HCT116 (cell line): ENCODE measurements at regions not wholly inside any gene's neighbourhood (a gene's known extent, or its start where the extent isn't known, plus 50 kb on each side); places are given as distances from the start of the nearest gene placed in this dataset.
A peak's percentile ranks its signal among the peaks of the same experiment; 100 is the strongest.

ENCODE experiments used
- ATAC-seq: fragments of 200-7000 bp; cut with Tn5 transposase; 2 replicates; pipeline ENCODE4 v1.9.1; 2020; ENCODE audit warnings: mild to moderate bottlenecking, moderate library complexity
- BruUV-seq: library from RNA; stranded (reverse); fragments of 400-500 nt; replicated peaks from 2 replicates; lab custom pipeline; 2021; lab: Mats Ljungman, UMichigan
- CTCF ChIA-PET: fragments of 300-600 bp; sonication (Branson Sonifier 250); formaldehyde crosslinking; loops from one replicate; lab custom pipeline; 2021; ENCODE audit warnings: antibody characterized with exemption; lab: Charles Lee
- POLR2A ChIA-PET: fragments of 300-600, 350-600 bp; sonication (Branson Sonifier 250); formaldehyde crosslinking; loops from one replicate; lab custom pipeline; 2021; ENCODE audit warnings: antibody characterized with exemption; lab: Charles Lee
- RAD21 ChIA-PET, 2 experiments: fragments of 300-600 bp; sonication (Branson Sonifier 250); formaldehyde crosslinking; loops; one replicate each; lab custom pipeline; 2023; ENCODE audit warnings: low total read pairs in 2 of 2; ENCODE audit not compliant: uncharacterized antibody in 2 of 2, unreplicated experiment in 2 of 2, low non-redundant PET in 1 of 2; lab: Charles Lee
- DNase-seq: peaks from one replicate; pipeline ENCODE4 v3.0.0-alpha.2; 2010; ENCODE audit warnings: low read depth, low spot score
- H2AFZ ChIP-seq: fragments of 200-600 bp; shearing (Covaris generic), sonication (generic); 2 replicates; pipeline ENCODE4 v1.6.1; 2017; ENCODE audit warnings: low read depth, mixed run types, mixed read lengths, antibody characterized with exemption, low read length; ENCODE audit not compliant: poor library complexity, severe bottlenecking
- H3K27ac ChIP-seq: 2 replicates; pipeline ENCODE4 v1.5.1; 2012; ENCODE audit warnings: low read depth, low read length
- H3K27me3 ChIP-seq: fragments of 200-600 bp; sonication (generic); 2 replicates; pipeline ENCODE4 v1.6.1; 2016; ENCODE audit warnings: mixed run types, low read length, mixed read lengths; ENCODE audit not compliant: insufficient read depth
- H3K36me3 ChIP-seq, 2 experiments: fragments of 200-500 bp in 1 of 2; fragments of 200-600 bp in 1 of 2; sonication (Bioruptor generic) in 1 of 2; sonication (generic) in 1 of 2; 2 replicates each; pipeline versions ENCODE4 v1.5.1 to v1.6.1; 2014 to 2016; ENCODE audit warnings: low read length in 2 of 2, inconsistent platforms in 1 of 2, mixed read lengths in 1 of 2, mixed run types in 1 of 2; ENCODE audit not compliant: insufficient read depth in 2 of 2, control insufficient read depth in 1 of 2
- H3K4me1 ChIP-seq, 2 experiments: fragments of 200-600 bp in 1 of 2; sonication (generic) in 1 of 2; 2 replicates each; pipeline versions ENCODE4 v1.5.1 to v1.6.1; 2012 to 2017; ENCODE audit warnings: low read length in 2 of 2, inconsistent platforms in 1 of 2, mild to moderate bottlenecking in 1 of 2, mixed read lengths in 1 of 2, mixed run types in 1 of 2, moderate library complexity in 1 of 2; ENCODE audit not compliant: insufficient read depth in 2 of 2, control insufficient read depth in 1 of 2
- H3K4me2 ChIP-seq: fragments of 200-600 bp; sonication (generic); 2 replicates; pipeline ENCODE4 v1.6.1; 2017; ENCODE audit warnings: mixed run types, low read length, mixed read lengths
- H3K4me3 ChIP-seq, 2 experiments: fragments of 200-600 bp in 1 of 2; sonication (generic) in 1 of 2; replicated peaks in 1 of 2; 2 replicates each; pipeline ENCODE4 v1.5.1; 2011 to 2016; ENCODE audit warnings: low read length in 2 of 2, control low read depth in 1 of 2, low read depth in 1 of 2, mild to moderate bottlenecking in 1 of 2, mixed read lengths in 1 of 2, mixed run types in 1 of 2
- H3K79me2 ChIP-seq: fragments of 200-600 bp; sonication (generic); 2 replicates; pipeline ENCODE4 v1.6.1; 2017; ENCODE audit warnings: mild to moderate bottlenecking, mixed run types, low read length, moderate library complexity, mixed read lengths; ENCODE audit not compliant: insufficient read depth
- H3K9ac ChIP-seq: fragments of 200-600 bp; sonication (generic); 2 replicates; pipeline ENCODE4 v1.6.1; 2016; ENCODE audit warnings: low read length, mixed read lengths
- H3K9me2 ChIP-seq: fragments of 200-600 bp; sonication (generic), shearing (Covaris generic); 2 replicates; pipeline ENCODE4 v1.6.1; 2017; ENCODE audit warnings: mixed run types, mild to moderate bottlenecking, moderate library complexity; ENCODE audit not compliant: insufficient read depth
- H3K9me3 ChIP-seq, 2 experiments: fragments of 200-500 bp in 1 of 2; fragments of 200-600 bp in 1 of 2; sonication (Bioruptor generic) in 1 of 2; sonication (generic) in 1 of 2; 2 replicates each; pipeline ENCODE4 v1.6.1; 2014 to 2017; ENCODE audit warnings: low read length in 2 of 2, mixed read lengths in 2 of 2, inconsistent platforms in 1 of 2, low read depth in 1 of 2, mild to moderate bottlenecking in 1 of 2, mixed run types in 1 of 2, moderate library complexity in 1 of 2; ENCODE audit not compliant: control insufficient read depth in 1 of 2, insufficient read depth in 1 of 2
- H4K20me1 ChIP-seq: fragments of 200-600 bp; sonication (generic), shearing (Covaris generic); 2 replicates; pipeline ENCODE4 v1.6.1; 2017; ENCODE audit warnings: mixed run types, mild to moderate bottlenecking, moderate library complexity; ENCODE audit not compliant: insufficient read depth
- CBX3 ChIP-seq: IDR thresholded peaks from 2 replicates; pipeline ENCODE4 v1.6.1; 2012; ENCODE audit warnings: low read depth
- CEBPB ChIP-seq: IDR thresholded peaks from 2 replicates; pipeline ENCODE4 v1.6.1; 2012; ENCODE audit warnings: low read depth
- EZH2 ChIP-seq: fragments of 200-600 bp; sonication (generic); IDR thresholded peaks from 2 replicates; pipeline ENCODE4 v1.6.1; 2017; ENCODE audit warnings: antibody characterized with exemption, mixed run types
- EZH2phosphoT487 ChIP-seq: fragments of 200-600 bp; IDR thresholded peaks from 2 replicates; pipeline ENCODE4 v1.6.1; 2018; ENCODE audit warnings: antibody characterized with exemption, borderline replicate concordance
- FOSL1 ChIP-seq: IDR thresholded peaks from 2 replicates; pipeline ENCODE4 v1.6.1; 2012; ENCODE audit warnings: low read depth
- JUND ChIP-seq: IDR thresholded peaks from 2 replicates; pipeline ENCODE4 v1.6.1; 2012
- POLR2A ChIP-seq: IDR thresholded peaks from 2 replicates; pipeline ENCODE4 v1.7.0; 2011; ENCODE audit warnings: borderline replicate concordance; ENCODE audit not compliant: insufficient read depth, insufficient read length; ENCODE audit errors: extremely low read depth
- POLR2AphosphoS5 ChIP-seq: IDR thresholded peaks from 2 replicates; pipeline ENCODE4 v1.6.1; 2011; ENCODE audit warnings: mild to moderate bottlenecking, low read depth, low read length, moderate library complexity
- RAD21 ChIP-seq: IDR thresholded peaks from 2 replicates; pipeline ENCODE4 v1.6.1; 2012; ENCODE audit warnings: low read depth, mild to moderate bottlenecking
- SIN3A ChIP-seq: IDR thresholded peaks from 2 replicates; pipeline ENCODE4 v1.6.1; 2012; ENCODE audit warnings: low read depth
- SP1 ChIP-seq: IDR thresholded peaks from 2 replicates; pipeline ENCODE4 v1.6.1; 2012; ENCODE audit warnings: low read depth
- TCF7L2 ChIP-seq: IDR thresholded peaks from 2 replicates; pipeline ENCODE4 v1.7.0; 2011; ENCODE audit warnings: borderline replicate concordance, inconsistent platforms; ENCODE audit not compliant: insufficient read depth, insufficient read length; ENCODE audit errors: extremely low read depth
- YY1 ChIP-seq: IDR thresholded peaks from 2 replicates; pipeline ENCODE4 v1.6.1; 2011; ENCODE audit warnings: low read length, low read depth, moderate library complexity, mild to moderate bottlenecking; ENCODE audit not compliant: insufficient replicate concordance; ENCODE audit errors: extremely low read depth
- ZFX ChIP-seq: fragments of 450-650 bp; IDR thresholded peaks from 2 replicates; pipeline ENCODE4 v1.6.1; 2017
- intact Hi-C: fragments of 100-400 bp; cut with micrococcal nuclease; formaldehyde crosslinking; loops from 2 replicates; pipeline ENCODE4 v1.10.0; 2022
- TF ChIP-seq, protein P1 (sequence below): IDR thresholded peaks from 2 replicates; pipeline ENCODE4 v1.6.1; 2012
- TF ChIP-seq, protein P2 (sequence below): IDR thresholded peaks from 2 replicates; pipeline ENCODE4 v1.6.1; 2012
- TF ChIP-seq, protein P3 (sequence below), 3 experiments: fragments of 200-600 bp in 1 of 3; sonication (generic) in 1 of 3; IDR thresholded peaks in 2 of 3; conservative IDR thresholded peaks in 1 of 3; 2 replicates each; pipeline ENCODE4 v1.5.1; 2012 to 2017; ENCODE audit warnings: low read depth in 2 of 3, low read length in 2 of 3, antibody characterized with exemption in 1 of 3, borderline replicate concordance in 1 of 3, control low read depth in 1 of 3, mild to moderate bottlenecking in 1 of 3, mixed read lengths in 1 of 3, mixed run types in 1 of 3, moderate library complexity in 1 of 3; ENCODE audit not compliant: insufficient read depth in 1 of 3
- TF ChIP-seq, protein P4 (sequence below): IDR thresholded peaks from 2 replicates; pipeline ENCODE4 v1.6.1; 2011; ENCODE audit warnings: mild to moderate bottlenecking, low read length, moderate library complexity; ENCODE audit not compliant: insufficient replicate concordance; ENCODE audit errors: extremely low read depth

DNA sequence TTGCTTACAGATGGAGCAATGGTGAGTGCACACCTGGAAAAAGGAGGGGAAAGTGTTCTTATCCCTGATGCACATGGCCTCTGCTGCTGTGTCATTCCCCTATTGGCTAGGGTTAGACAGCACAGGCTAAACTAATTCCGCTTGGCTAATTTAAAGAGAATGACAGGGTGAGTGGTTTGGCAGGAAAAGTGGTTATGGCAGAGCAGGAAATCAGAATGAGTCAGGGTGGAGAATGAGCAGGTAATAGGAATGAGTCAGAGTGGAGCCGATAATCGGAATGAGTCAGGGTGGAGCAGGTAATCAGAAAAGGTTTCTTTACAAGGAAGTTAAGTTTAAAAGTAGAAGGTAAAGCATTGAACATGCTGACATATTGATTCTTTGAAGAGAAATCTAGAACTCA, 355.5 kb upstream of the HTR1E start (continued):
- TF ChIP-seq SP1 = peak; percentile 48; the same call in 1 of the 2 replicates
- TF ChIP-seq, protein P1, sequence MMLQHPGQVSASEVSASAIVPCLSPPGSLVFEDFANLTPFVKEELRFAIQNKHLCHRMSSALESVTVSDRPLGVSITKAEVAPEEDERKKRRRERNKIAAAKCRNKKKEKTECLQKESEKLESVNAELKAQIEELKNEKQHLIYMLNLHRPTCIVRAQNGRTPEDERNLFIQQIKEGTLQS = no peak
- TF ChIP-seq, protein P2, sequence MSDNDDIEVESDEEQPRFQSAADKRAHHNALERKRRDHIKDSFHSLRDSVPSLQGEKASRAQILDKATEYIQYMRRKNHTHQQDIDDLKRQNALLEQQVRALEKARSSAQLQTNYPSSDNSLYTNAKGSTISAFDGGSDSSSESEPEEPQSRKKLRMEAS = peak; percentile 36; the same call in 1 of the 2 replicates
- TF ChIP-seq YY1 = no peak
- TF ChIP-seq JUND = peak; percentile 58; the same call in 1 of the 2 replicates
- TF ChIP-seq POLR2A = no peak
- TF ChIP-seq CEBPB = no peak
- no peak for TF ChIP-seq EZH2
- no peak for TF ChIP-seq EZH2phosphoT487
- TF ChIP-seq ZFX = no peak
- TF ChIP-seq TCF7L2 = no peak

DNA sequence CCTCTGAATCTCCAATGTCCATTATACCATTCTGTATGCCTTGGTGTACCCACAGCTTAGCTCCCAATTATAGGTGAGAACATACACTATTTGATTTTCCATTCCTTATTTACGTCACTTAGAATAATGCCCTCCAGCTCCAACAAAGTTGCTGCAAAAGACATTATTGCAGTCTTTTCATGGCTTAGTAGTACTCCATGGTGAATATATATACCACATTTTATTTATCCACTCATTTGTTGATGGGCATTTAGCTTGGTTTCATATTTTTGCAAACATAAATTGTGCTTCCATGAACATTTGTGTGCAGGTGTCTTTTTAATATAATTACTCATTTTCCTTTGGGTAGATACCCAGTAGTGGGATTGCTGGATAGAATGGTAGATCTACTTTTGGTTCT, 374.1 kb upstream of the HTR1E start:
- POLR2A ChIA-PET = no interaction called here
- H3K9me2 ChIP-seq = no peaks in the 10 kb centered on the region
- DNase-seq (no peak), ATAC-seq (no peak)
- CTCF ChIA-PET = no interaction called here
- H3K36me3 ChIP-seq = no peaks in the 10 kb centered on the region
- no peaks in the 10 kb centered on the region for H4K20me1 ChIP-seq
- no peak overlapping the region for H3K27ac ChIP-seq
- H3K9ac ChIP-seq = no peak overlapping the region
- H3K4me1 ChIP-seq = no peaks in the 10 kb centered on the region
- H3K4me3 ChIP-seq = no peak overlapping the region
- no peak overlapping the region for H2AFZ ChIP-seq
- intact Hi-C loops = no loop called here
- no TSS peak for BruUV-seq
- no peaks in the 10 kb centered on the region for H3K79me2 ChIP-seq
- RAD21 ChIA-PET = no interaction called here
- no peaks in the 10 kb centered on the region for H3K9me3 ChIP-seq
- H3K4me2 ChIP-seq = no peak overlapping the region
- no peaks in the 10 kb centered on the region for H3K27me3 ChIP-seq
- TF ChIP-seq POLR2AphosphoS5 = no peak
- TF ChIP-seq CBX3 = no peak
- no peak for TF ChIP-seq TCF7L2
- no peak for TF ChIP-seq JUND
- TF ChIP-seq, protein P1 = no peak
- no peak for TF ChIP-seq SIN3A
- no peak for TF ChIP-seq CEBPB
- no peak for TF ChIP-seq EZH2
- TF ChIP-seq ZFX = no peak
- TF ChIP-seq, protein P3, sequence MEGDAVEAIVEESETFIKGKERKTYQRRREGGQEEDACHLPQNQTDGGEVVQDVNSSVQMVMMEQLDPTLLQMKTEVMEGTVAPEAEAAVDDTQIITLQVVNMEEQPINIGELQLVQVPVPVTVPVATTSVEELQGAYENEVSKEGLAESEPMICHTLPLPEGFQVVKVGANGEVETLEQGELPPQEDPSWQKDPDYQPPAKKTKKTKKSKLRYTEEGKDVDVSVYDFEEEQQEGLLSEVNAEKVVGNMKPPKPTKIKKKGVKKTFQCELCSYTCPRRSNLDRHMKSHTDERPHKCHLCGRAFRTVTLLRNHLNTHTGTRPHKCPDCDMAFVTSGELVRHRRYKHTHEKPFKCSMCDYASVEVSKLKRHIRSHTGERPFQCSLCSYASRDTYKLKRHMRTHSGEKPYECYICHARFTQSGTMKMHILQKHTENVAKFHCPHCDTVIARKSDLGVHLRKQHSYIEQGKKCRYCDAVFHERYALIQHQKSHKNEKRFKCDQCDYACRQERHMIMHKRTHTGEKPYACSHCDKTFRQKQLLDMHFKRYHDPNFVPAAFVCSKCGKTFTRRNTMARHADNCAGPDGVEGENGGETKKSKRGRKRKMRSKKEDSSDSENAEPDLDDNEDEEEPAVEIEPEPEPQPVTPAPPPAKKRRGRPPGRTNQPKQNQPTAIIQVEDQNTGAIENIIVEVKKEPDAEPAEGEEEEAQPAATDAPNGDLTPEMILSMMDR (IDR thresholded peaks at IDR 0.05 in 2 of 3, conservative IDR thresholded peaks at IDR 0.05 in 1 of 3; ENCODE audit: borderline replicate concordance in 1 of 3, insufficient read depth in 1 of 3, low read depth in 2 of 3, low read length in 2 of 3) = no peak
- TF ChIP-seq, protein P4, sequence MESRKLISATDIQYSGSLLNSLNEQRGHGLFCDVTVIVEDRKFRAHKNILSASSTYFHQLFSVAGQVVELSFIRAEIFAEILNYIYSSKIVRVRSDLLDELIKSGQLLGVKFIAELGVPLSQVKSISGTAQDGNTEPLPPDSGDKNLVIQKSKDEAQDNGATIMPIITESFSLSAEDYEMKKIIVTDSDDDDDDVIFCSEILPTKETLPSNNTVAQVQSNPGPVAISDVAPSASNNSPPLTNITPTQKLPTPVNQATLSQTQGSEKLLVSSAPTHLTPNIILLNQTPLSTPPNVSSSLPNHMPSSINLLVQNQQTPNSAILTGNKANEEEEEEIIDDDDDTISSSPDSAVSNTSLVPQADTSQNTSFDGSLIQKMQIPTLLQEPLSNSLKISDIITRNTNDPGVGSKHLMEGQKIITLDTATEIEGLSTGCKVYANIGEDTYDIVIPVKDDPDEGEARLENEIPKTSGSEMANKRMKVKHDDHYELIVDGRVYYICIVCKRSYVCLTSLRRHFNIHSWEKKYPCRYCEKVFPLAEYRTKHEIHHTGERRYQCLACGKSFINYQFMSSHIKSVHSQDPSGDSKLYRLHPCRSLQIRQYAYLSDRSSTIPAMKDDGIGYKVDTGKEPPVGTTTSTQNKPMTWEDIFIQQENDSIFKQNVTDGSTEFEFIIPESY = no peak
- no peak for TF ChIP-seq YY1
- no peak for TF ChIP-seq FOSL1
- TF ChIP-seq RAD21 = no peak
